ENCODE measurements at regions not wholly inside any gene's neighbourhood (a gene's known extent, or its start where the extent isn't known, plus 50 kb on each side); places are given as distances from the start of the nearest gene placed in this dataset.

DNA sequence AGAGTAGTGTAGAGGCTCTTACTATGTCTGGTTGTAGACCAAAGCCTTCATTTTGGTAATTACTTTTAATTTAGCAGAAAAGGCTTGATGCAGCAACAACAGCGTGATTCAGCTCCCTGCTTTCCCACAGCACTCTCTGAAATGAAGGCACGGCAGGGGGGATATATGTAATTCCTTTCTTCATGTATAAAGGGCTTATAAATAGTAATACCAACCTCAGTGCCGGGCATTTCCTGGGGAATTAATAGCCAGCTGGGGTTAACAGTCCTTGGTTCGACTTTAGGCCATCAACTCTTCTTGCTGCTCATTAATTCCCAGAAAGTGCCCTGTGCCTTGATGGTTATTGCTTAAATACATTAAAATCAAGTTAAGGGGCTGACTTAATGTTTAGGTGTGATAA, 669.0 kb downstream of the ZNF674 start:
- in situ Hi-C loops (cut with HindIII; ENCODE audit: low pct_unique_long_range_greater_than_20kb, low sequenced_read_pairs), result no loop called here

DNA sequence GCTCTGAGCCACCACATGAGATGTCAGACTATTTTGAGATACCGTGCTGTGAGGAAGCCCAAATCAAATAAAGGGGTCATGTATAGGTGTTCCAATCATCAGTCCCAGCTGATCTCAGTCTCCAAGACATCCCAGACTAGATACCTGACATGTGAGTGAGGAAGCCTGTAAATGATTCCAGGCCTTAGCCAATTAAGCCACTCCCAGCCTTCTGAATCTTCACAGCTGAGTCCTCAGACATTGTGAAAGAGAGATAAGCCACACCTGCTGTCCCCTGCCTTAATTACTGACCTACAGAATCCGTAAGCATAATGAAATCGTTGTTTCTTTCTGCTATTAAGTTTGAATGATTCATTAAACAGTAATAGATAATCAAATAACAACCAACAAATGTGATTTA, 671.4 kb downstream of the ZNF674 start:
- ATAC-seq (no peak), DNase-seq (ENCODE audit: low read depth, low spot score) (no peak)
- POLR2A ChIA-PET, result no interaction called here
- CTCF ChIA-PET, result no interaction called here
- Histone ChIP-seq H3K27me3 (ENCODE audit: control insufficient read depth, insufficient read depth, low read length) (no peaks in the 10 kb centered on the region), H3K4me1 (ENCODE audit: control insufficient read depth, insufficient read depth, low read length) (no peaks in the 10 kb centered on the region), H3K36me3 (ENCODE audit: control insufficient read depth, insufficient read depth, low read length) (no peaks in the 10 kb centered on the region), H3K4me3 (ENCODE audit: low read depth in 2 of 2, low read length in 2 of 2) (no peak overlapping the region), H3K27ac (ENCODE audit: low read length) (no peak overlapping the region), H3K9me3 (ENCODE audit: control insufficient read depth, insufficient read depth, low read depth, low read length) (no peaks in the 10 kb centered on the region)
- no peak for TF ChIP-seq REST (IDR thresholded peaks at IDR 0.05; ENCODE audit: insufficient read depth in 1 of 2, low read depth in 2 of 2, low read length in 1 of 2)
- no peak for TF ChIP-seq CTCF (IDR thresholded peaks at IDR 0.05)
- no peak for TF ChIP-seq POLR2AphosphoS5 (IDR thresholded peaks at IDR 0.05; ENCODE audit: low read depth, low read length)
- TF ChIP-seq TCF7L2 (IDR thresholded peaks at IDR 0.05; ENCODE audit: low read depth, low read length), result no peak
- TF ChIP-seq SIN3A (IDR thresholded peaks at IDR 0.05; ENCODE audit: borderline replicate concordance, insufficient read depth, low read depth, low read length), result no peak
- intact Hi-C loops (cut with micrococcal nuclease; ENCODE audit: unreplicated experiment), result no loop called here
- in situ Hi-C loops (cut with HindIII; ENCODE audit: low pct_unique_long_range_greater_than_20kb, low sequenced_read_pairs), result no loop called here
- BruUV-seq (replicated peaks), result no TSS peak

More for the DNA sequence above, 669.0 kb downstream of the ZNF674 start:
- ChIA-PET CTCF (no interaction called here), POLR2A (no interaction called here)
- DNase-seq (ENCODE audit: low read depth, low spot score) (no peak), ATAC-seq (no peak)
- Histone ChIP-seq H3K36me3 (ENCODE audit: control insufficient read depth, insufficient read depth, low read length) (no peaks in the 10 kb centered on the region), H3K9me3 (ENCODE audit: control insufficient read depth, insufficient read depth, low read depth, low read length) (no peaks in the 10 kb centered on the region), H3K4me1 (ENCODE audit: control insufficient read depth, insufficient read depth, low read length) (no peaks in the 10 kb centered on the region), H3K4me3 (ENCODE audit: low read depth in 2 of 2, low read length in 2 of 2) (no peak overlapping the region), H3K27me3 (ENCODE audit: control insufficient read depth, insufficient read depth, low read length) (no peaks in the 10 kb centered on the region), H3K27ac (ENCODE audit: low read length) (no peak overlapping the region)
- no peak for TF ChIP-seq CTCF (IDR thresholded peaks at IDR 0.05)
- TF ChIP-seq SIN3A (IDR thresholded peaks at IDR 0.05; ENCODE audit: borderline replicate concordance, insufficient read depth, low read depth, low read length), result no peak
- no peak for TF ChIP-seq REST (IDR thresholded peaks at IDR 0.05; ENCODE audit: insufficient read depth in 1 of 2, low read depth in 2 of 2, low read length in 1 of 2)
- TF ChIP-seq POLR2AphosphoS5 (IDR thresholded peaks at IDR 0.05; ENCODE audit: low read depth, low read length), result no peak
- no peak for TF ChIP-seq TCF7L2 (IDR thresholded peaks at IDR 0.05; ENCODE audit: low read depth, low read length)
- BruUV-seq (replicated peaks), result no TSS peak
- intact Hi-C loops (cut with micrococcal nuclease; ENCODE audit: unreplicated experiment), result no loop called here

All from Panc1 (cell line).